ENCODE measurements at regions not wholly inside any gene's neighbourhood (a gene's known extent, or its start where the extent isn't known, plus 50 kb on each side); places are given as distances from the start of the nearest gene placed in this dataset.

- TF ChIP-seq POLR2A (IDR thresholded peaks at IDR 0.05) (no peak), CTCF (IDR thresholded peaks at IDR 0.05 in 8 of 11, conservative IDR thresholded peaks at IDR 0.05 in 3 of 11) (no peak), POLR2AphosphoS5 (IDR thresholded peaks at IDR 0.05) (no peak)
- Histone ChIP-seq H3K27ac (no peak overlapping the region), H3K9me3 (peaks cover 0 to 11% (median under 1%) of the 10 kb centered on the region in 8 donors), H3K4me1 (no peaks in the 10 kb centered on the region), H3K27me3 (replicated peaks in 1 of 7) (no peaks in the 10 kb centered on the region), H3K36me3 (no peaks in the 10 kb centered on the region), H3K4me3 (no peak overlapping the region)
- no peak for DNase-seq
- 84 to 94% (median 92%) methylated on average over 3 of the region's 3 CpGs for WGBS, 5 donors
- intact Hi-C loops (cut with DNase I; ENCODE audit: low total_unique reads), result no loop called here
Measured at GRCh38 chr4:13316354-13316753, 167.8 kb downstream of the RAB28 start.

- TF ChIP-seq POLR2A (IDR thresholded peaks at IDR 0.05) (no peak), CTCF (IDR thresholded peaks at IDR 0.05 in 8 of 11, conservative IDR thresholded peaks at IDR 0.05 in 3 of 11) (no peak)
- peaks cover 0 to 3% (median 0%) of the 10 kb centered on the region in 8 donors for H3K9me3 ChIP-seq
- H3K4me3 ChIP-seq, result no peak overlapping the region
- H3K27ac ChIP-seq, result no peak overlapping the region
- H3K4me1 ChIP-seq, result no peaks in the 10 kb centered on the region
- no peak for DNase-seq
- H3K27me3 ChIP-seq (replicated peaks in 1 of 7), result no peaks in the 10 kb centered on the region
- intact Hi-C loops (cut with DNase I; ENCODE audit: low total_unique reads), result no loop called here
- no peaks in the 10 kb centered on the region for H3K36me3 ChIP-seq
Measured at GRCh38 chr4:13313856-13314255, 170.3 kb downstream of the RAB28 start.

- DNase-seq, result no peak
- TF ChIP-seq CTCF (IDR thresholded peaks at IDR 0.05 in 8 of 11, conservative IDR thresholded peaks at IDR 0.05 in 3 of 11) (no peak), POLR2A (IDR thresholded peaks at IDR 0.05) (no peak)
- intact Hi-C loops (cut with DNase I; ENCODE audit: low total_unique reads), result no loop called here
- Histone ChIP-seq H3K4me3 (no peak overlapping the region), H3K36me3 (no peaks in the 10 kb centered on the region), H3K27ac (no peak overlapping the region), H3K9me3 (peaks cover 0 to 3% (median 0%) of the 10 kb centered on the region in 8 donors), H3K4me1 (no peaks in the 10 kb centered on the region), H3K27me3 (replicated peaks in 1 of 7) (no peaks in the 10 kb centered on the region)
- whole genome bisulfite sequencing, 5 donors, result 72 to 93% (median 83%) methylated on average over 1 of the region's 1 CpG
Measured at GRCh38 chr4:13312264-13312663, 171.9 kb downstream of the RAB28 start.

- H3K4me3 ChIP-seq, result no peak overlapping the region
- H3K27ac ChIP-seq, result no peak overlapping the region
- H3K9me3 ChIP-seq, result peaks cover 0 to 3% (median 0%) of the 10 kb centered on the region in 8 donors
- TF ChIP-seq POLR2A (IDR thresholded peaks at IDR 0.05) (no peak), POLR2AphosphoS5 (IDR thresholded peaks at IDR 0.05) (no peak), CTCF (IDR thresholded peaks at IDR 0.05 in 8 of 11, conservative IDR thresholded peaks at IDR 0.05 in 3 of 11) (no peak)
- no peaks in the 10 kb centered on the region for H3K4me1 ChIP-seq
- WGBS, 5 donors, result 85 to 93% (median 88%) methylated on average over 2 of the region's 2 CpGs
- intact Hi-C loops (cut with DNase I; ENCODE audit: low total_unique reads), result no loop called here
- no peaks in the 10 kb centered on the region for H3K27me3 ChIP-seq (replicated peaks in 1 of 7)
- no peaks in the 10 kb centered on the region for H3K36me3 ChIP-seq
- DNase-seq, result no peak
Measured at GRCh38 chr4:13309751-13310150, 174.4 kb downstream of the RAB28 start.
